H1 (cell line): ENCODE measurements at regions not wholly inside any gene's neighbourhood (a gene's known extent, or its start where the extent isn't known, plus 50 kb on each side); places are given as distances from the start of the nearest gene placed in this dataset.

Source experiments
- CTCF ChIA-PET: fragments of 300-600 bp; sonication (Branson Sonifier 250); formaldehyde crosslinking; loops from one replicate; lab custom pipeline; 2021; ENCODE audit not compliant: partially characterized antibody; lab: Charles Lee
- POLR2A ChIA-PET: fragments of 300-600 bp; sonication (Branson Sonifier 250); formaldehyde crosslinking; loops from one replicate; lab custom pipeline; 2021; ENCODE audit warnings: inconsistent platforms; ENCODE audit not compliant: partially characterized antibody; lab: Charles Lee
- DNase-seq, 2 experiments: peaks; one replicate each; pipeline versions ENCODE4 v3.0.0 to v3.0.0-alpha.2; 2010 to 2022; ENCODE audit warnings: low spot score in 2 of 2, low read depth in 1 of 2, mixed read lengths in 1 of 2
- FAIRE-seq: peaks from 2 replicates; lab custom pipeline; 2011; peaks lifted over from hg19 to GRCh38; lab: Jason Lieb, UNC
- H2AFZ ChIP-seq: 2 replicates; pipeline ENCODE4 v1.8.1; 2012; ENCODE audit warnings: low read length, inconsistent platforms
- H2AK5ac ChIP-seq: 2 replicates; pipeline ENCODE4 v1.6.1; 2013; ENCODE audit warnings: low read depth, low read length
- H2BK120ac ChIP-seq: replicated peaks from 2 replicates; pipeline ENCODE3; 2013; ENCODE audit warnings: low read depth, low read length, inconsistent platforms
- H2BK12ac ChIP-seq: 2 replicates; pipeline ENCODE4 v1.6.1; 2013; ENCODE audit warnings: low read depth, low read length
- H2BK15ac ChIP-seq: 2 replicates; pipeline ENCODE4 v1.6.1; 2013; ENCODE audit warnings: low read length
- H2BK20ac ChIP-seq: 2 replicates; pipeline ENCODE4 v1.6.1; 2013; ENCODE audit warnings: low read length
- H2BK5ac ChIP-seq: 2 replicates; pipeline ENCODE4 v1.6.1; 2013; ENCODE audit warnings: low read depth, low read length
- H3K14ac ChIP-seq: 2 replicates; pipeline ENCODE4 v1.6.1; 2013; ENCODE audit warnings: inconsistent platforms; ENCODE audit not compliant: insufficient read length
- H3K18ac ChIP-seq: 2 replicates; pipeline ENCODE4 v1.6.1; 2013; ENCODE audit warnings: low read length; ENCODE audit errors: extremely low read depth
- H3K23ac ChIP-seq: 2 replicates; pipeline ENCODE4 v1.6.1; 2013; ENCODE audit warnings: inconsistent platforms; ENCODE audit not compliant: insufficient read length
- H3K23me2 ChIP-seq: 2 replicates; pipeline ENCODE4 v1.6.1; 2013; ENCODE audit warnings: low read depth, low read length
- H3K27ac ChIP-seq: 2 replicates; pipeline ENCODE4 v1.6.1; 2011; ENCODE audit warnings: low read depth, low read length, inconsistent platforms
- H3K27me3 ChIP-seq, 4 experiments: replicated peaks in 1 of 4; 1 replicate in 1 of 4; 2 replicates in 3 of 4; pipeline versions ENCODE4 v1.6.1 to v1.8.1; 2011 to 2013; ENCODE audit warnings: low read length in 3 of 4, mild to moderate bottlenecking in 3 of 4, inconsistent platforms in 2 of 4, mixed read lengths in 2 of 4, moderate library complexity in 1 of 4; ENCODE audit not compliant: control insufficient read depth in 3 of 4, insufficient read depth in 3 of 4; ENCODE audit errors: extremely low read depth in 1 of 4
- H3K36me3 ChIP-seq, 4 experiments: 2 replicates each; pipeline versions ENCODE4 v1.6.1 to v1.8.1; 2011 to 2013; ENCODE audit warnings: mild to moderate bottlenecking in 4 of 4, low read length in 3 of 4, moderate library complexity in 2 of 4, control low read depth in 1 of 4, inconsistent platforms in 1 of 4; ENCODE audit not compliant: insufficient read depth in 4 of 4, control insufficient read depth in 2 of 4
- H3K4ac ChIP-seq: replicated peaks from 2 replicates; pipeline ENCODE3; 2013; ENCODE audit warnings: low read length, low read depth, mixed read lengths, inconsistent platforms; ENCODE audit not compliant: insufficient read length
- H3K4me1 ChIP-seq, 4 experiments: replicated peaks in 1 of 4; 1 replicate in 1 of 4; 2 replicates in 3 of 4; pipeline versions ENCODE4 v1.6.1 to v1.8.1; 2011 to 2013; ENCODE audit warnings: low read length in 3 of 4, inconsistent platforms in 2 of 4, mixed read lengths in 1 of 4; ENCODE audit not compliant: insufficient read depth in 4 of 4, control insufficient read depth in 3 of 4
- H3K4me2 ChIP-seq, 2 experiments: 2 replicates each; pipeline versions ENCODE4 v1.6.1 to v1.8.1; 2011 to 2013; ENCODE audit warnings: low read depth in 2 of 2, low read length in 2 of 2, control low read depth in 1 of 2, inconsistent platforms in 1 of 2, mild to moderate bottlenecking in 1 of 2; ENCODE audit not compliant: insufficient read depth in 1 of 2
- H3K4me3 ChIP-seq, 4 experiments: fragments of 200-600, 300-600 bp in 1 of 4; sonication (generic), shearing (Covaris generic), sonication (Bioruptor Twin) in 1 of 4; 2 replicates each; pipeline versions ENCODE4 v1.5.1 to v1.8.1; 2011 to 2016; ENCODE audit warnings: low read length in 4 of 4, low read depth in 3 of 4, control low read depth in 2 of 4, inconsistent platforms in 2 of 4, mild to moderate bottlenecking in 2 of 4, mixed read lengths in 1 of 4, moderate library complexity in 1 of 4; ENCODE audit not compliant: insufficient read depth in 2 of 4; ENCODE audit errors: extremely low read depth in 1 of 4
- H3K56ac ChIP-seq: replicated peaks from 2 replicates; pipeline ENCODE3; 2013; ENCODE audit warnings: low read depth, mild to moderate bottlenecking, mixed read lengths, low read length, inconsistent platforms; ENCODE audit not compliant: insufficient read length
- H3K79me1 ChIP-seq: 2 replicates; pipeline ENCODE4 v1.6.1; 2013; ENCODE audit warnings: low read depth, low read length, control low read depth
- H3K79me2 ChIP-seq, 2 experiments: 2 replicates each; pipeline versions ENCODE4 v1.6.1 to v1.8.1; 2012 to 2013; ENCODE audit warnings: low read length in 2 of 2, mild to moderate bottlenecking in 2 of 2, inconsistent platforms in 1 of 2; ENCODE audit not compliant: insufficient read depth in 2 of 2, control insufficient read depth in 1 of 2
- H3K9ac ChIP-seq, 4 experiments: replicated peaks in 1 of 4; 1 replicate in 1 of 4; 2 replicates in 3 of 4; pipeline versions ENCODE4 v1.6.1 to v1.8.1; 2011 to 2013; ENCODE audit warnings: low read depth in 3 of 4, low read length in 3 of 4, control low read depth in 2 of 4, mild to moderate bottlenecking in 2 of 4, moderate library complexity in 2 of 4, inconsistent platforms in 1 of 4; ENCODE audit errors: extremely low read depth in 1 of 4
- H3K9me3 ChIP-seq, 2 experiments: 2 replicates each; pipeline versions ENCODE4 v1.6.1 to v1.8.1; 2012 to 2013; ENCODE audit warnings: mild to moderate bottlenecking in 2 of 2, moderate library complexity in 2 of 2, control low read depth in 1 of 2, inconsistent platforms in 1 of 2, low read depth in 1 of 2, low read length in 1 of 2, mixed read lengths in 1 of 2; ENCODE audit not compliant: insufficient read depth in 2 of 2
- H4K20me1 ChIP-seq, 2 experiments: replicated peaks in 1 of 2; 2 replicates each; pipeline versions ENCODE3 to v1.8.1; 2011 to 2013; ENCODE audit warnings: inconsistent platforms in 2 of 2, low read length in 2 of 2, mild to moderate bottlenecking in 1 of 2; ENCODE audit not compliant: insufficient read depth in 2 of 2, control insufficient read depth in 1 of 2
- H4K5ac ChIP-seq: 2 replicates; pipeline ENCODE4 v1.6.1; 2013; ENCODE audit warnings: low read length, low read depth, mixed read lengths, inconsistent platforms; ENCODE audit not compliant: insufficient read length
- H4K8ac ChIP-seq: 2 replicates; pipeline ENCODE4 v1.8.0; 2013; ENCODE audit warnings: mild to moderate bottlenecking, moderate library complexity, low read length, inconsistent platforms; ENCODE audit not compliant: insufficient read depth; ENCODE audit errors: extremely low read depth
- H4K91ac ChIP-seq: replicated peaks from 2 replicates; pipeline ENCODE3; 2013; ENCODE audit warnings: low read length, mixed read lengths, inconsistent platforms; ENCODE audit not compliant: insufficient read length
- CREB1 ChIP-seq: IDR thresholded peaks from 2 replicates; pipeline ENCODE4 v1.6.1; 2012; ENCODE audit warnings: inconsistent platforms
- EGR1 ChIP-seq: IDR thresholded peaks from 2 replicates; pipeline ENCODE4 v1.6.1; 2011; ENCODE audit warnings: low read depth, low read length, borderline replicate concordance
- HDAC6 ChIP-seq: IDR thresholded peaks from one replicate; pipeline ENCODE4 v1.7.1; 2012; ENCODE audit warnings: low read depth, mild to moderate bottlenecking, inconsistent platforms, low read length, moderate library complexity
- NANOG ChIP-seq: IDR thresholded peaks from 2 replicates; pipeline ENCODE4 v1.6.1; 2011; ENCODE audit warnings: low read length, low read depth, mild to moderate bottlenecking, inconsistent platforms; ENCODE audit not compliant: insufficient read depth, poor library complexity, severe bottlenecking
- RAD21 ChIP-seq, 2 experiments: IDR thresholded peaks in 1 of 2; conservative IDR thresholded peaks in 1 of 2; 2 replicates each; pipeline ENCODE4 v1.6.1; 2011; ENCODE audit warnings: low read depth in 2 of 2, low read length in 2 of 2, improper control_type of control experiment in 1 of 2, inconsistent platforms in 1 of 2, mild to moderate bottlenecking in 1 of 2, moderate library complexity in 1 of 2
- SAP30 ChIP-seq: fragments of 300-600 bp; sonication (generic); IDR thresholded peaks from 2 replicates; pipeline ENCODE4 v1.7.1; 2012; ENCODE audit warnings: low read length, moderate library complexity, mild to moderate bottlenecking, inconsistent platforms; ENCODE audit not compliant: insufficient read depth, insufficient replicate concordance
- TEAD4 ChIP-seq: IDR thresholded peaks from 2 replicates; pipeline ENCODE4 v1.6.1; 2012; ENCODE audit warnings: low read depth, low read length, inconsistent platforms, mixed read lengths

DNA sequence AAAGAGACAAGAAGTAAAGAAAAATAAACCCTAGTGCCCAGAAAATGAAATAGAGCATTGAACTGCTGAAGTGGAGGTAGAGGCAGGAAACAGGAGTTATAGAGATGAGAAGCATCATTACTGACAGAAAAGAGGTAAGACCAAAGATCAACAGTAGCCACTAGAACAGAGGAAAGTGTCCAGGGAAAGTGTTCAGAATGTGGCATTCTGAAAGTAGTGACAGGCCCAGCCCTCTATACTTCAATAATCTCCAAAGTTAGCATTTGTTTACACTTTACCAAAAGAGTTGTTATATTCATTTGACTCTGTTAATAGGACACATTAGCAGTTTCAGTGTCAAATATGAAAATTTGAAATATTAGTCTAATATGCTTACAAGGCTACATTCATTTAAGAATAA is 727.1 kb upstream of the NECTIN3 start:
- H3K79me1 ChIP-seq = no peaks in the 10 kb centered on the region
- no peak overlapping the region for H3K14ac ChIP-seq
- H4K20me1 ChIP-seq = no peaks in the 10 kb centered on the region
- no peaks in the 10 kb centered on the region for H3K79me2 ChIP-seq
- no peak overlapping the region for H3K9ac ChIP-seq
- no peak overlapping the region for H2BK12ac ChIP-seq
- no peak overlapping the region for H3K18ac ChIP-seq
- DNase-seq (no peak), FAIRE-seq (no peak)
- no peak overlapping the region for H3K27ac ChIP-seq
- H4K5ac ChIP-seq = no peak overlapping the region
- H4K91ac ChIP-seq = no peak overlapping the region
- TF ChIP-seq SAP30 (no peak), RAD21 (IDR thresholded peaks at IDR 0.05 in 1 of 2, conservative IDR thresholded peaks at IDR 0.05 in 1 of 2; ENCODE audit: low read depth in 2 of 2, low read length in 2 of 2) (no peak), CREB1 (no peak), EGR1 (no peak), TEAD4 (no peak), NANOG (no peak), HDAC6 (no peak)
- POLR2A ChIA-PET = no interaction called here
- CTCF ChIA-PET = no interaction called here
- no peaks in the 10 kb centered on the region for H3K36me3 ChIP-seq
- H3K4me1 ChIP-seq = no peaks in the 10 kb centered on the region
- H2BK5ac ChIP-seq = no peak overlapping the region
- H3K4me2 ChIP-seq = no peak overlapping the region
- H3K23ac ChIP-seq = no peak overlapping the region
- H4K8ac ChIP-seq = no peak overlapping the region
- no peak overlapping the region for H3K4ac ChIP-seq
- H3K56ac ChIP-seq = no peak overlapping the region
- H3K23me2 ChIP-seq = no peaks in the 10 kb centered on the region
- no peak overlapping the region for H2BK120ac ChIP-seq
- no peak overlapping the region for H2BK15ac ChIP-seq
- H3K4me3 ChIP-seq = no peak overlapping the region
- H3K27me3 ChIP-seq = no peaks in the 10 kb centered on the region
- H2AK5ac ChIP-seq = no peak overlapping the region
- H3K9me3 ChIP-seq = no peaks in the 10 kb centered on the region
- H2AFZ ChIP-seq = no peak overlapping the region
- no peak overlapping the region for H2BK20ac ChIP-seq
